Neural progenitor cell (in vitro differentiated cells): ENCODE measurements at regions not wholly inside any gene's neighbourhood (a gene's known extent, or its start where the extent isn't known, plus 50 kb on each side); places are given as distances from the start of the nearest gene placed in this dataset.

Experiments
- DNase-seq: peaks from one replicate; pipeline ENCODE4 v3.0.0-alpha.2; 2016; ENCODE audit warnings: low spot score
- H2AFZ ChIP-seq: fragments of 200-600 bp; sonication (generic); replicated peaks from 2 replicates; pipeline ENCODE4 v1.6.1; 2016; ENCODE audit warnings: antibody characterized with exemption
- H3F3A ChIP-seq: fragments of 200-600 bp; sonication (generic); 2 replicates; pipeline ENCODE4 v1.6.1; 2016; ENCODE audit warnings: antibody characterized with exemption, low read depth
- H3K27ac ChIP-seq: fragments of 200-600 bp; sonication (generic); 2 replicates; pipeline ENCODE4 v1.5.1; 2016; ENCODE audit warnings: mild to moderate bottlenecking
- H3K27me3 ChIP-seq: fragments of 200-600 bp; sonication (generic); 2 replicates; pipeline ENCODE4 v1.6.1; 2016; ENCODE audit warnings: mild to moderate bottlenecking, moderate library complexity
- H3K36me3 ChIP-seq: fragments of 200-600 bp; sonication (generic); 2 replicates; pipeline ENCODE4 v1.5.1; 2016
- H3K4me1 ChIP-seq: fragments of 200-600 bp; sonication (generic); 2 replicates; pipeline ENCODE4 v1.6.1; 2016; ENCODE audit warnings: mixed run types
- H3K4me2 ChIP-seq: fragments of 200-600 bp; sonication (generic); 2 replicates; pipeline ENCODE4 v1.6.1; 2016
- H3K4me3 ChIP-seq: fragments of 200-600 bp; sonication (generic); 2 replicates; pipeline ENCODE4 v1.5.1; 2016
- H3K79me2 ChIP-seq: fragments of 200-600 bp; sonication (generic); 2 replicates; pipeline ENCODE4 v1.6.1; 2016; ENCODE audit warnings: low read depth
- H3K9ac ChIP-seq: fragments of 200-600 bp; sonication (generic); 2 replicates; pipeline ENCODE4 v1.6.1; 2016
- H3K9me3 ChIP-seq: fragments of 200-600 bp; sonication (generic); 2 replicates; pipeline ENCODE4 v1.5.1; 2016; ENCODE audit warnings: low read depth
- H4K20me1 ChIP-seq: fragments of 200-600 bp; sonication (generic); 2 replicates; pipeline ENCODE4 v1.6.1; 2016; ENCODE audit warnings: low read depth
- H3K27ac Mint-ChIP-seq: 3 replicates; pipeline ENCODE4 v1.8.0; 2021; ENCODE audit warnings: mixed read lengths
- H3K27me3 Mint-ChIP-seq: 2 replicates; pipeline ENCODE4 v1.8.0; 2022; ENCODE audit warnings: low read depth, mild to moderate bottlenecking, inconsistent platforms, moderate library complexity, mixed read lengths; ENCODE audit not compliant: insufficient read depth
- H3K36me3 Mint-ChIP-seq: 3 replicates; pipeline ENCODE4 v1.8.0; 2021; ENCODE audit warnings: mixed read lengths
- H3K4me1 Mint-ChIP-seq: 3 replicates; pipeline ENCODE4 v1.8.0; 2021; ENCODE audit warnings: mixed read lengths
- H3K4me3 Mint-ChIP-seq: 3 replicates; pipeline ENCODE4 v1.8.0; 2021; ENCODE audit warnings: mild to moderate bottlenecking, moderate library complexity, mixed read lengths
- H3K9me3 Mint-ChIP-seq: 3 replicates; pipeline ENCODE4 v1.8.0; 2020; ENCODE audit warnings: mixed read lengths
- EZH2 ChIP-seq: fragments of 200-600 bp; sonication (generic); IDR thresholded peaks from 2 replicates; pipeline ENCODE4 v1.6.1; 2017; ENCODE audit warnings: antibody characterized with exemption, mild to moderate bottlenecking, moderate library complexity
- EZH2phosphoT487 ChIP-seq: fragments of 200-600 bp; sonication (generic); IDR thresholded peaks from 2 replicates; pipeline ENCODE4 v1.6.1; 2017; ENCODE audit warnings: antibody characterized with exemption
- TF ChIP-seq, protein P1 (sequence below): fragments of 200-600 bp; sonication (generic); IDR thresholded peaks from 2 replicates; pipeline ENCODE4 v1.5.1; 2017; ENCODE audit warnings: antibody characterized with exemption, mild to moderate bottlenecking

DNA sequence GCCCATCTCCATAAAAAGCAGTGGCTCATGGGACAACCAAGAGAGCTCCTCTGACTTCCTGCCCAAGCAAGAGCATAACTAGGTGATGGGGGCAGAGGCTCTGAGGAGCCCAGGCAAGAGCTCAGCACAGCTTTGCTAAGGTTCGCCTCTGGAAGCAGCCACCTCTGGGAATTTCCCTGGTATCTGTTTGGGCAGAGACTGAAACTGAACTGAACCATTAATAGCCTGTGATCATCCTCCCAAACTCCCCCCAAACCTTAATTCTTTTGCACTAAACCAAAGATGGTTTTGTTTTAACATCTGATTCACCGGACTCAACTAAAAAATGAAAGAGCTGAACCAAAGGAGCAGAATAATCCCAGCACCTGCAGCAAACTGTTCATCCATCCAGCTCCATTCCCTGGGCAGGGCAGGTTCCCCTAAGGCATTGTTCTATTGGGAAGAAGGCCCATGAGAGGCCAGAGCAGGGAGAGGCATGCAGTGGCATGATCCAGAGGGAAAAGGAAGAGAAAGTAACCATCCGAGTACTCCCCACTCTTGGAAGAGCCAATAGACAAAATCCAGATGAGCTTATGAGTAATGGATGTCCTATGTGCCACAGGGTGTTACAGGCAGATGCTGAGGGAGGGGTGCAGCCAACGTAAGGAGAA, 77.8 kb upstream of the KAZN start:
- H3K9ac ChIP-seq, result no peak overlapping the region
- peaks cover 42% of the 10 kb centered on the region for H3K4me1 Mint-ChIP-seq
- H4K20me1 ChIP-seq, result no peaks in the 10 kb centered on the region
- H3F3A ChIP-seq, result no peaks in the 10 kb centered on the region
- H3K36me3 ChIP-seq, result no peaks in the 10 kb centered on the region
- DNase-seq, result no peak
- no peaks in the 10 kb centered on the region for H3K27me3 ChIP-seq
- no peak overlapping the region for H3K4me3 ChIP-seq
- no peak overlapping the region for H3K4me2 ChIP-seq
- no peak for TF ChIP-seq EZH2phosphoT487
- TF ChIP-seq EZH2, result no peak
- TF ChIP-seq, protein P1, sequence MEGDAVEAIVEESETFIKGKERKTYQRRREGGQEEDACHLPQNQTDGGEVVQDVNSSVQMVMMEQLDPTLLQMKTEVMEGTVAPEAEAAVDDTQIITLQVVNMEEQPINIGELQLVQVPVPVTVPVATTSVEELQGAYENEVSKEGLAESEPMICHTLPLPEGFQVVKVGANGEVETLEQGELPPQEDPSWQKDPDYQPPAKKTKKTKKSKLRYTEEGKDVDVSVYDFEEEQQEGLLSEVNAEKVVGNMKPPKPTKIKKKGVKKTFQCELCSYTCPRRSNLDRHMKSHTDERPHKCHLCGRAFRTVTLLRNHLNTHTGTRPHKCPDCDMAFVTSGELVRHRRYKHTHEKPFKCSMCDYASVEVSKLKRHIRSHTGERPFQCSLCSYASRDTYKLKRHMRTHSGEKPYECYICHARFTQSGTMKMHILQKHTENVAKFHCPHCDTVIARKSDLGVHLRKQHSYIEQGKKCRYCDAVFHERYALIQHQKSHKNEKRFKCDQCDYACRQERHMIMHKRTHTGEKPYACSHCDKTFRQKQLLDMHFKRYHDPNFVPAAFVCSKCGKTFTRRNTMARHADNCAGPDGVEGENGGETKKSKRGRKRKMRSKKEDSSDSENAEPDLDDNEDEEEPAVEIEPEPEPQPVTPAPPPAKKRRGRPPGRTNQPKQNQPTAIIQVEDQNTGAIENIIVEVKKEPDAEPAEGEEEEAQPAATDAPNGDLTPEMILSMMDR, result no peak
- no peaks in the 10 kb centered on the region for H3K9me3 Mint-ChIP-seq
- no peaks in the 10 kb centered on the region for H3K4me1 ChIP-seq
- no peaks in the 10 kb centered on the region for H3K9me3 ChIP-seq
- peaks cover 2% of the 10 kb centered on the region for H3K36me3 Mint-ChIP-seq
- H3K4me3 Mint-ChIP-seq, result no peak overlapping the region
- no peaks in the 10 kb centered on the region for H3K79me2 ChIP-seq
- H3K27ac Mint-ChIP-seq, result peak overlapping the region; percentile 72
- H3K27ac ChIP-seq, result no peak overlapping the region
- no peaks in the 10 kb centered on the region for H3K27me3 Mint-ChIP-seq
- H2AFZ ChIP-seq, result no peak overlapping the region

DNA sequence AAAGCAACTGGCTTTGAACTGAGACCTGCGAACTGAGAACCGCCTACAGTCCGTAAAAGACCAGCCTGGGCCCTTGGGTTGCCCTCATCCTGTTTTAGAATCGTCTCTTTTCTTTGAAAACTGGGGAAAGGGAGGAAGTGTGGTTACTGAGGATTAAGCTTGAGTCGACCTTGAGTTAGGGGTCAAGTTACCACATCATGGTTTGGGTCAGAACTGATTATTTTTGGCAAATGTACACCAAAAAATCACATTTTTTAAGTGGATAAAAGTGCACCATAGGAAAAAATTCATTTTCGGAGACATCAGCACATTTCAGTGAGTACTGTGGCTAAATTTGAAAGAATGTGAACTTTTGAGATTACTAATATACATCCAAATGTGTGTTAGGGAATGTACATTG, 76.9 kb upstream of the KAZN start:
- Histone ChIP-seq H2AFZ (no peak overlapping the region), H4K20me1 (no peaks in the 10 kb centered on the region), H3F3A (no peaks in the 10 kb centered on the region), H3K79me2 (no peaks in the 10 kb centered on the region), H3K4me3 (no peak overlapping the region), H3K27me3 (no peaks in the 10 kb centered on the region), H3K36me3 (no peaks in the 10 kb centered on the region), H3K4me1 (no peaks in the 10 kb centered on the region), H3K27ac (no peak overlapping the region), H3K4me2 (no peak overlapping the region), H3K9ac (no peak overlapping the region), H3K9me3 (no peaks in the 10 kb centered on the region)
- H3K27me3 Mint-ChIP-seq, result peaks cover 2% of the 10 kb centered on the region
- H3K27ac Mint-ChIP-seq, result no peak overlapping the region
- DNase-seq, result no peak
- peaks cover 36% of the 10 kb centered on the region for H3K4me1 Mint-ChIP-seq
- peaks cover 2% of the 10 kb centered on the region for H3K36me3 Mint-ChIP-seq
- no peak overlapping the region for H3K4me3 Mint-ChIP-seq
- TF ChIP-seq EZH2 (no peak), EZH2phosphoT487 (no peak)
- TF ChIP-seq, protein P1, result no peak
- H3K9me3 Mint-ChIP-seq, result no peaks in the 10 kb centered on the region

DNA sequence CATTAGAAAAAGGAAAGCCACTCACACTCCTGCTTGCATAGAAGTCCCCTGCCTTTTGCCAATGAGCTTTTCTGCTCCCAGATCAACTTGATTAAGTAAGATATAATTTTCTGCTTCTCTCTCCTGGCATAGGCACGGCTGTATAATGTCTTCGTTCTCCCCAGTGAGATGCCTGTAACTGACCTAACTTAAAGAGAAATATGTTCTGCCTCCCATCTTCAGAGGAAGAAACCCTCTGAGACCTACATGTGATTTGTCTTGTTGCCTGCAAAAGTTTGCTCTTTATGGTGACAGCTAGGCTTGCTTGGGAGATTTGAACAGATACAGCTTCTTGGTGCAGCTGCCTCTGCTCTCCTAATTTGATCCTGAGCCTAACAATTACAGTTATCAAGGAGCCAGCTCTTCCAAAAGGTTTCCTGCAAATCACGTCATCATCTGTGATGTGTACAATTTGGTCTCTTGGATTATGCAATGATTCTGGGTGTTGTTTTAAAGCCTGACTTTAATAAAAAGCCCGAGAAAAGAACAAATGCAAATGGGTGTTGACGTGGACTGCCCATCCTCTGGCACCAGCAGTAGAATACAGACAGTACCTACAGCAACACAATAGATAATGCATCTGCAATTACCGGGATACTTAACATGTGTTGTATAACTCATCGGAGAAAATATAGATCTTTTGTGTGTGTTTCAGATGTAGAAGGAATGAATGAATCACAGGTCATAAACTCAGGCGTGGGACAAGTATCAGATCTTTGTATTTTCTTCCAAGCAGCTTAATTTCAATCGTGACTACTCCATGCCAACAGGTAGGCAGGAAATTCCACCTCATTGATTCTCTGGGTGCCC, 76.2 kb upstream of the KAZN start:
- no peak overlapping the region for H2AFZ ChIP-seq
- no peaks in the 10 kb centered on the region for H3K9me3 ChIP-seq
- H3K36me3 Mint-ChIP-seq, result peaks cover 2% of the 10 kb centered on the region
- peak overlapping the region; percentile 14 for H3K27ac Mint-ChIP-seq
- TF ChIP-seq EZH2, result no peak
- TF ChIP-seq, protein P1, result no peak
- no peak for TF ChIP-seq EZH2phosphoT487
- no peaks in the 10 kb centered on the region for H3K9me3 Mint-ChIP-seq
- H3K27me3 ChIP-seq, result no peaks in the 10 kb centered on the region
- H3K27ac ChIP-seq, result no peak overlapping the region
- no peaks in the 10 kb centered on the region for H3F3A ChIP-seq
- H3K27me3 Mint-ChIP-seq, result peaks cover 2% of the 10 kb centered on the region
- H3K4me1 ChIP-seq, result no peaks in the 10 kb centered on the region
- H4K20me1 ChIP-seq, result no peaks in the 10 kb centered on the region
- H3K4me3 ChIP-seq, result no peak overlapping the region
- peaks cover 29% of the 10 kb centered on the region for H3K4me1 Mint-ChIP-seq
- H3K79me2 ChIP-seq, result no peaks in the 10 kb centered on the region
- no peak overlapping the region for H3K9ac ChIP-seq
- no peak for DNase-seq
- peak overlapping the region; percentile 4 for H3K4me3 Mint-ChIP-seq
- no peak overlapping the region for H3K4me2 ChIP-seq
- H3K36me3 ChIP-seq, result no peaks in the 10 kb centered on the region
